GM12872 (cell line): ENCODE measurements at regions not wholly inside any gene's neighbourhood (a gene's known extent, or its start where the extent isn't known, plus 50 kb on each side); places are given as distances from the start of the nearest gene placed in this dataset.

Source experiments
- CTCF ChIP-seq: IDR thresholded peaks from 3 replicates; pipeline ENCODE4 v1.5.1; 2011; ENCODE audit warnings: low read depth, mild to moderate bottlenecking, low read length, moderate library complexity; ENCODE audit not compliant: insufficient read depth

GRCh38 chr9:25284365-25284764, 393.9 kb downstream of the TUSC1 start:
- TF ChIP-seq CTCF, result no peak

- no peak for TF ChIP-seq CTCF
These were observed 395.3 kb downstream of the TUSC1 start for GRCh38 chr9:25282946-25283345.

- TF ChIP-seq CTCF, result no peak
These were observed 416.8 kb downstream of the TUSC1 start for GRCh38 chr9:25261445-25261844.

GRCh38 chr9:25260046-25260445, 418.2 kb downstream of the TUSC1 start:
- no peak for TF ChIP-seq CTCF

GRCh38 chr9:25255216-25255615, 423.0 kb downstream of the TUSC1 start:
- TF ChIP-seq CTCF, result no peak

GRCh38 chr9:25254051-25254450, 424.2 kb downstream of the TUSC1 start:
- no peak for TF ChIP-seq CTCF

GRCh38 chr9:25241421-25241820, 436.8 kb downstream of the TUSC1 start:
- TF ChIP-seq CTCF, result no peak

GRCh38 chr9:25226901-25227686, 451.1 kb downstream of the TUSC1 start:
- no peak for TF ChIP-seq CTCF
